ENCODE measurements at regions not wholly inside any gene's neighbourhood (a gene's known extent, or its start where the extent isn't known, plus 50 kb on each side); places are given as distances from the start of the nearest gene placed in this dataset.

GRCh38 chr5:153340738-153341137 is 149.7 kb upstream of the GRIA1 start:
- ATAC-seq = no peak
- H3K4me1 ChIP-seq = no peaks in the 10 kb centered on the region
- no peaks in the 10 kb centered on the region for H3K9me3 ChIP-seq
- 100% methylated on average over 1 of the region's 1 CpG; no CpG with 5 or more reads in 1 of the 2 donors for WGBS, 2 donors (ENCODE audit: low coverage in 1 of 2)
- TF ChIP-seq CTCF (IDR thresholded peaks at IDR 0.05) = no peak
- TF ChIP-seq POLR2A (IDR thresholded peaks at IDR 0.05) = no peak
- TF ChIP-seq EP300 (IDR thresholded peaks at IDR 0.05) = no peak
- no peak for TF ChIP-seq POLR2AphosphoS5 (IDR thresholded peaks at IDR 0.05)
- no peaks in the 10 kb centered on the region for H3K36me3 ChIP-seq
- H3K27me3 ChIP-seq = no peaks in the 10 kb centered on the region
- no peak overlapping the region for H3K27ac ChIP-seq
- no peak overlapping the region for H3K4me3 ChIP-seq

- Histone ChIP-seq H3K36me3 (no peaks in the 10 kb centered on the region), H3K27ac (no peak overlapping the region), H3K4me1 (no peaks in the 10 kb centered on the region), H3K4me3 (no peak overlapping the region), H3K9me3 (no peaks in the 10 kb centered on the region), H3K27me3 (no peaks in the 10 kb centered on the region)
- WGBS, 2 donors (ENCODE audit: low coverage in 1 of 2) = 14 to 50% methylated on average over 1 of the region's 1 CpG
- no peak for ATAC-seq
- TF ChIP-seq POLR2AphosphoS5 (IDR thresholded peaks at IDR 0.05) = no peak
Observed at GRCh38 chr5:153342487-153342886, 148.0 kb upstream of the GRIA1 start.

GRCh38 chr5:153347611-153348010 is 142.9 kb upstream of the GRIA1 start:
- no peak for ATAC-seq
- peaks cover 10% of the 10 kb centered on the region for H3K27me3 ChIP-seq
- no peak for TF ChIP-seq CTCF (IDR thresholded peaks at IDR 0.05)
- WGBS, 2 donors (ENCODE audit: low coverage in 1 of 2) = 33 to 43% methylated on average over 1 of the region's 1 CpG
- no peak overlapping the region for H3K27ac ChIP-seq
- no peaks in the 10 kb centered on the region for H3K4me1 ChIP-seq
- H3K36me3 ChIP-seq = no peaks in the 10 kb centered on the region
- no peaks in the 10 kb centered on the region for H3K9me3 ChIP-seq
- no peak overlapping the region for H3K4me3 ChIP-seq

- WGBS, 2 donors (ENCODE audit: low coverage in 1 of 2) = 24 to 30% methylated on average over 5 of the region's 5 CpGs
- TF ChIP-seq POLR2A (IDR thresholded peaks at IDR 0.05) = no peak
- no peak for TF ChIP-seq EP300 (IDR thresholded peaks at IDR 0.05)
- H3K9me3 ChIP-seq = no peaks in the 10 kb centered on the region
- peaks cover 10% of the 10 kb centered on the region for H3K27me3 ChIP-seq
- no peak overlapping the region for H3K4me3 ChIP-seq
- H3K27ac ChIP-seq = no peak overlapping the region
- no peak for ATAC-seq
- H3K36me3 ChIP-seq = no peaks in the 10 kb centered on the region
- H3K4me1 ChIP-seq = no peaks in the 10 kb centered on the region
Observed at GRCh38 chr5:153350175-153350883, 140.1 kb upstream of the GRIA1 start.

- WGBS, 2 donors (ENCODE audit: low coverage in 1 of 2) = 11 to 29% methylated on average over 9 to 11 of the region's 11 CpGs
- H3K27ac ChIP-seq = no peak overlapping the region
- no peaks in the 10 kb centered on the region for H3K36me3 ChIP-seq
- ATAC-seq = no peak
- no peak for TF ChIP-seq CTCF (IDR thresholded peaks at IDR 0.05)
- no peaks in the 10 kb centered on the region for H3K4me1 ChIP-seq
- no peak overlapping the region for H3K4me3 ChIP-seq
- H3K9me3 ChIP-seq = no peaks in the 10 kb centered on the region
- H3K27me3 ChIP-seq = peaks cover 10% of the 10 kb centered on the region
Observed at GRCh38 chr5:153352685-153353219, 137.7 kb upstream of the GRIA1 start.

- TF ChIP-seq EP300 (IDR thresholded peaks at IDR 0.05) = no peak
- TF ChIP-seq POLR2AphosphoS5 (IDR thresholded peaks at IDR 0.05) = no peak
- no peak for TF ChIP-seq CTCF (IDR thresholded peaks at IDR 0.05)
- no peak for TF ChIP-seq POLR2A (IDR thresholded peaks at IDR 0.05)
- H3K4me3 ChIP-seq = no peak overlapping the region
- no peak overlapping the region for H3K27ac ChIP-seq
- H3K4me1 ChIP-seq = no peaks in the 10 kb centered on the region
- no peak for ATAC-seq
- WGBS, 2 donors (ENCODE audit: low coverage in 1 of 2) = 94 to 100% methylated on average over 1 to 3 of the region's 3 CpGs
- no peaks in the 10 kb centered on the region for H3K9me3 ChIP-seq
- no peaks in the 10 kb centered on the region for H3K27me3 ChIP-seq
- no peaks in the 10 kb centered on the region for H3K36me3 ChIP-seq
Observed at GRCh38 chr5:153357493-153358112, 132.9 kb upstream of the GRIA1 start.
